Activated CD8-positive, alpha-beta memory T cell treated with anti-CD3 and anti-CD28 coated beads for 24 hours (primary cell): ENCODE measurements at regions not wholly inside any gene's neighbourhood (a gene's known extent, or its start where the extent isn't known, plus 50 kb on each side); places are given as distances from the start of the nearest gene placed in this dataset.

ENCODE experiments used
- DNase-seq: peaks from one replicate; pipeline ENCODE4 v3.0.0-alpha.2; 2020

- no peak for DNase-seq
Measured at GRCh38 chr5:106768392-106768791, 902.3 kb downstream of the EFNA5 start.

- DNase-seq: no peak
Measured at GRCh38 chr5:106766916-106767315, 903.8 kb downstream of the EFNA5 start.

GRCh38 chr5:106759581-106759980 lies 911.2 kb downstream of the EFNA5 start:
- DNase-seq: no peak

GRCh38 chr5:106759152-106759551 lies 911.6 kb downstream of the EFNA5 start:
- no peak for DNase-seq

DNA sequence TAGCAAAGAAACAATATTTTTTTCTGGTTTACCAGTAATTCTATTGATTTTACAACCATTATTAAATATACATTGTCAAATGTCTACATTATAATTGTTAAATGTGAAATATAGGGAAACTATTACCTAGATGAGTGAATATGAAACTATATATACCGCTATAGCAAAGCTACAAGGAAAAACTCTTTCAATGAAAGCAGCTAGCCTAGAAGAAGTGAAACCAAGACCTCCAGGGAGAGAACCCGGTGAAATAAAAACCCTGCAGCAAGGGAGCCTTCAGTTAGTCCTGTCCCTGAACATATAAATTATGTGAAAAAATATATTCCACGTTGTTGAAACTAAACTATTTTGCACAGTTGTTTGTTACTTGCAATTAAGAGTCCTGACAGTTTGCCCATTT lies 913.1 kb downstream of the EFNA5 start:
- no peak for DNase-seq

DNA sequence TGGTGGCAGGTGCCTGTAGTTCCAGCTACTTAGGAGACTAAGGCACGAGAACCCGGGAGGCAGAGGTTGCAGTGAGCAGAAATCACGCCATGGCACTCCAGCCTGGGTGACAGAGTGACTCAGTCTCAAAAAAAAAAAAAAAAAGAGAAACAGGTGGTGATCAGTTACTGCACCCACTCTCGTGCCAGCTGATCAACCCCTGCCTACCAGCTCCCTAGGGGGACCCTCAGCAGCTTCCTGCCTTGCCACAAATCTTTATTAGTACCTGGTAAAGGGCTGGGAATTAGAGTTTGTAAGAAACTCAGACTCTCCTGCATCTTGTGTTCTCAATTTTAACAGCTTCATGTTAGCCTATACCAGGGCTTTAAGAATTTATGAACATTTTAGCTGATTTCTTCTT lies 914.9 kb downstream of the EFNA5 start:
- no peak for DNase-seq

DNA sequence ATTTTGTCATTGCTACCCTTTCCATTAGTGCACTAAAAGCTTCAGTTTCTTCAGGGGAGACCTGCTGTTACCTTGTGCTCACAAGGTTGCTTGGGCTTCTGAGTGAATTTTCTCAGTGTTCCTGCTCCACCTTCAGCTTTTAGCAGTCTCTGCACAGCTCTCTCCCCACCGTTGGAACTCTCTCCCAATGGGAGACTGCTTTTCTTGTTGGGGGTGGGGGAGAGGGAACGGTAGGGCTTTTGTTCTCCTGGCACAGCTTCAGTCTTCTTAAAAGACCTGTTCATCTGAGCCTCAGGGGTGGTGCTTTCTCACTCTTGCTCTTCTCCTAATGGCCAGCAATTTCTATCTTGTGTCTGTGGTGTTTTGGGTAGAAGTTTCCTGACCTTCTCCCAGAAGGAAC lies 915.7 kb downstream of the EFNA5 start:
- DNase-seq: no peak

GRCh38 chr5:106749826-106750225 lies 920.9 kb downstream of the EFNA5 start:
- no peak for DNase-seq

DNA sequence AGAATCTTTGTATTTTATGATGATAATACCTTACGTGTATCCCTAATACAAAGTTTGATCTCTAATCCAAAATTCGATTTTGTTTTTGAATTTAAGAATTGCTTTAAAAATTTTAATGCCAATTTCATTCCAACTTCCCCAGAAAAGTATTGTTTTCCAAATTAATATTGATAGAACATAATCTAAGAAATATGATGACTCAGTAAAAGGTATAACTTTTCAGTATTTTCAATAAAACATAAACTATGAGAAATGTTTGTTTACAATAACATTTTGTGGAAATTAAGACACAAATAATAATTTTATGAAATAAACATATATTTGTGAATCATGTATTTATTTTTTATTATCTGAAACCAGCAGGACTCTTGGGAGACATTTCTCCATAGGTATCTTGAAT lies 931.6 kb downstream of the EFNA5 start:
- DNase-seq: no peak

- DNase-seq: no peak
Measured at GRCh38 chr5:106737111-106737510, 933.6 kb downstream of the EFNA5 start.

GRCh38 chr5:106732624-106733023 lies 938.1 kb downstream of the EFNA5 start:
- no peak for DNase-seq

DNA sequence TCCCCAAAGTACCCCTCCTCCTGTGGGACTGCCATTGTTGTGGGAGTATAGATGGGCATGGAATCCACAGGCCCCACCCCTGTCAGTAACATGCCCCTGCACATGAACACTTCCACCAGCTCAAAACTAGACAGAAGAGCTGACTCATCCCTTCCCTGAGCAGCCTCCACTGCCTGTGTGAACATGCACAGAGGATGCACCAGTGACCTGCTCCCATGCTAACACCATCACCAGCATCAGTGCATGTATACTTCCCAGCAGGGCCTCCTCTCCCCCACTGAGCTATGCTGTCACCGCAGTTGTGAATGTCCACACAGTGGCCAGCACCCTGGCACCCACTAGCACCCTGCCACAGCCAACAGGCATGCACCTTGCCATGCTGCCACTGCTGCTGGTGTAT lies 939.8 kb downstream of the EFNA5 start:
- no peak for DNase-seq

GRCh38 chr5:106730506-106730905 lies 940.2 kb downstream of the EFNA5 start:
- DNase-seq: no peak

DNA sequence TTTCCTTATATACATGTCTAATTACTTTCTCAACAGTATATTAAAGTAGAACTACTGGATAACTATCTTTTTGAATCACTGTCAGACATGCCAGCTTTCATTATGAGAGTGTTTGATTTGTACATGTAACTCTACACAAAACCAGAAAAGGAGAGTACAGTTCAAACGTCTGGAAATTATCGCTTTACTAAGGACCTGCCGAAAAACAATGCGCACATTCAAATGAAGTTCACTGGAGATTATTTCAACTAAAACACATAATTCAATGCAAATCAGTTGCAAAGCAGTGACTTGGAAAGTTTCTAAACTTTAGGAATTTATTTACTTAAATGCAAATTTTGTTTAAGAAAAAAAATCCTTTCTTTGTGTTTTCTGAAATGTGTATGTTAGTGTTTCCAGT lies 942.5 kb downstream of the EFNA5 start:
- no peak for DNase-seq

DNA sequence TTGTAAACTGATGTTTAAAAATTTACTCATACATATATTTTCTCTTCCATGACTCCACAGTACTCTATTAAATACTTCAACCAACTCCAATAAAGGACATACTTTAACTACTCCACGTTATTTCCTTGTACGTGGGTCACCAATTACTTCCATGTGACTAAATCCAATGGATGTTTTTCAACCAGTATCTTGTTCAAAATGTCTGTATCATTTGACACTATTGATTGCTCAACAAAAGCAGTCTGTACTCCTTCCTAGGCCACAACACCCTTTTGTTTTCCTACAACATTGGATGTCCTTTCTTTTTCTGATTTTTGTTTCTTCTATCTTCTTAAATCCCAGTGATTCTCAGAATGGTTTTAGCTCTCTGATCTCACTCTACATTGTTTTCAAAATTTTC lies 943.7 kb downstream of the EFNA5 start:
- no peak for DNase-seq

DNA sequence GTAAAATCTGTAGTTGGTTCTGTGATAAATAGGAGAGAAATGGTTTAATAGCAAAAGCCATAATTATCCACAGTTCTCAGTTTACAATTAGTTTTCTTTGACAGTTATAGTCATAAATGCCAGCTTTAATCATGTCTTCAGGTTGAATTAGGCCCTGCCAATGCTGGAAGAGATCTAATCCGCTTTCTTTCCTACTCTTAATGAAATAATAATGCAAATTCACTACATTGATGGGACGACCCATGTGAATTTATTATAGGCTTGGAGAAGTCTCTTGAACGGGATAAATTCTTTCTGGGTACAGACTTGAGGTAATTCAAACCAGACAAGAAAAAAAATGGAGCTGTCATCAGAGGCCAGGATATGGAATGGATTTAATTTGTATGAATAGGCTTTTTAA lies 950.4 kb downstream of the EFNA5 start:
- no peak for DNase-seq

- DNase-seq: no peak
Measured at GRCh38 chr5:106699796-106700195, 970.9 kb downstream of the EFNA5 start.

DNA sequence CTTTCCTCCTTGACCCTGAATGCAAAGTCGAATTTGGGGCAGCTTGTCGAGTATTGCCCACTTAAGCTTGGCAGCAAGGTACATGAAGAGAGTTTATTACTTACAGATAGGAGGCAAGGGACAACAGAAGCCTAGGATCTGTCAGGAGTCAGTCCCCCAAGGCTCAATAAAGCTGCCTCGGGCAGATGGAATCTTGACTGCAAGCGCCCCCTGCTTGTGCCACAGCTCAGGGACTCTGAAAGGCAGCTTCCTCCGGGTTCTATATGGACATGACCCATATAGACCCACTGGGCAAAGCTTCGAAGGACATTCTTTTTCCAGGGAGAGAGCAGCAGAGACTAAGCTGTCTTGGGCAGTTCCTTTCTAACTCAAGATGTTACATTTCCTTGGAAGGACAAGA lies 971.5 kb downstream of the EFNA5 start:
- no peak for DNase-seq

DNA sequence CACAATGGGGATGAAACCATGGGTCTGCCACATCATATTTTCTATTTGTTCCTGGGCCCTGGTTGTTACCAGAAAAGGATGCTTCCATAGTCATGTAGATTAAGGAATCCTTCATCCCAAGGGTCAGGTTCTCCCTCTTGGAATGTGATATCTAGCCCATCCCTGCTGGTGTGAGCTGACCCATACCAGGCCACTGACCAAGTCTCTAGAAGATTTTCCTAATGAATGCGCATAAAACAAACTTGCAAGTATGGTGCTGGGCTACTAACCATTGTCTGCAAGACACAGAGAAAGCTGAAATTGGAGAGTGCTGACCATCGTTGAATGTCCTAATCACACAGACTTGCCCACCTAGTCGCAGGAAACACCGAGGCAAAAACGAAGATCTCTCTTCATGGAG lies 972.6 kb downstream of the EFNA5 start:
- DNase-seq: no peak

- DNase-seq: no peak
Measured at GRCh38 chr5:106691701-106692100, 979.0 kb downstream of the EFNA5 start.

DNA sequence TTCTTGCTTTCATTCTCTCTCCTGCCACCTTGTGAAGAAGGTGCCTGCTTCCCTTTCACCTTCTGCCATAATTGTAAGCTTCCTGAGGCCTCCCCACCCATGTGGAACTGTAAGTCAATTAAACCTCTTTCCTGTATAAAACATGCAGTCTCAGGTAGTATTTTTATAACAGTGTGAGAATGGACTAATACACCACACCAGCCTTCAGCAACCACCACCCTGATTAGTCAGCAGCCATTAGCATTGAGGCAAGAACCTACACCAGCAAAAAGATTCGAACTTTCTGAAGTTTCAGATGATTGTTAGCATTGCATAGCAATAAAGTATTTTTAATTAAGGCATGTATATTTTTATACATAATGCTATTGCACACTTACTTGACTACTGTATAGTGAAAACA lies 980.2 kb downstream of the EFNA5 start:
- DNase-seq: no peak

DNA sequence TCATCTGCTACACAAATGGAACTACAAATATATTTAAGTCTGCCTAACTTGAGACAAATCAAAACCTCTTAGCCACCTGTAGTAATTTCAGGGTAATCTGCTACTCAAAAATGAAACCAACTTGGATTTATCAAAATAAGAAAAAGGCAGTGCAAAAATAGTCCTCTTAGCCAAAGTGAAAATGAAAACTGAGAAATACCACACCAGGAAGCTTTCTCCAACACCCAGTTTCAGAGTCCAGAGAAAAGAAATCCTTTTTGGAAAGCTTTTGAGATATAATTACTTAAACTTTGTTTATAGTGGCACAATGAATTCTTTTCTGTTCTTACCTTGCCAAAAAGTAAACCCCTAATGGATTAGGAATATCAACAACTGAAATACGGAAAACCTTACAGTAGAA lies 990.4 kb downstream of the EFNA5 start:
- no peak for DNase-seq

- no peak for DNase-seq
Measured at GRCh38 chr5:106677057-106677456, 993.7 kb downstream of the EFNA5 start.

GRCh38 chr5:106675687-106676086 lies 995.0 kb downstream of the EFNA5 start:
- DNase-seq: no peak

GRCh38 chr5:106673941-106674340 lies 996.8 kb downstream of the EFNA5 start:
- no peak for DNase-seq

- DNase-seq: no peak
Measured at GRCh38 chr5:106661866-106662265, 1008.9 kb downstream of the EFNA5 start.
